AG09309 (cell line): ENCODE measurements at regions not wholly inside any gene's neighbourhood (a gene's known extent, or its start where the extent isn't known, plus 50 kb on each side); places are given as distances from the start of the nearest gene placed in this dataset.

Experiments used
- DNase-seq: peaks from one replicate; pipeline ENCODE4 v3.0.0-alpha.2; 2010; ENCODE audit warnings: low read depth
- H3K4me3 ChIP-seq: 2 replicates; pipeline ENCODE4 v1.5.1; 2011; ENCODE audit warnings: mild to moderate bottlenecking, low read depth, low read length, moderate library complexity; ENCODE audit not compliant: control insufficient read depth
- CTCF ChIP-seq: IDR thresholded peaks from 2 replicates; pipeline ENCODE4 v1.5.1; 2011; ENCODE audit warnings: mild to moderate bottlenecking, low read depth, low read length, inconsistent platforms; ENCODE audit not compliant: insufficient read depth, control insufficient read depth; ENCODE audit errors: missing control alignments

- TF ChIP-seq CTCF, result no peak
- no peak overlapping the region for H3K4me3 ChIP-seq
- no peak for DNase-seq
These were observed 854.0 kb upstream of the GCFC2 start for GRCh38 chr2:76564734-76565133.

GRCh38 chr2:76563730-76564129, 853.0 kb upstream of the GCFC2 start:
- no peak overlapping the region for H3K4me3 ChIP-seq
- no peak for DNase-seq
- TF ChIP-seq CTCF, result no peak

GRCh38 chr2:76558157-76558556, 847.4 kb upstream of the GCFC2 start:
- no peak for TF ChIP-seq CTCF
- no peak overlapping the region for H3K4me3 ChIP-seq
- DNase-seq, result no peak

GRCh38 chr2:76556018-76556417, 845.3 kb upstream of the GCFC2 start:
- no peak for TF ChIP-seq CTCF
- H3K4me3 ChIP-seq, result no peak overlapping the region
- no peak for DNase-seq

- TF ChIP-seq CTCF, result no peak
- no peak for DNase-seq
- H3K4me3 ChIP-seq, result no peak overlapping the region
These were observed 835.5 kb upstream of the GCFC2 start for GRCh38 chr2:76546207-76546606.

GRCh38 chr2:76544901-76545300, 834.2 kb upstream of the GCFC2 start:
- DNase-seq, result no peak
- no peak for TF ChIP-seq CTCF
- no peak overlapping the region for H3K4me3 ChIP-seq

GRCh38 chr2:76517574-76517909, 806.8 kb upstream of the GCFC2 start:
- no peak overlapping the region for H3K4me3 ChIP-seq
- DNase-seq, result no peak
- no peak for TF ChIP-seq CTCF
